ENCODE measurements at regions not wholly inside any gene's neighbourhood (a gene's known extent, or its start where the extent isn't known, plus 50 kb on each side); places are given as distances from the start of the nearest gene placed in this dataset.

DNA sequence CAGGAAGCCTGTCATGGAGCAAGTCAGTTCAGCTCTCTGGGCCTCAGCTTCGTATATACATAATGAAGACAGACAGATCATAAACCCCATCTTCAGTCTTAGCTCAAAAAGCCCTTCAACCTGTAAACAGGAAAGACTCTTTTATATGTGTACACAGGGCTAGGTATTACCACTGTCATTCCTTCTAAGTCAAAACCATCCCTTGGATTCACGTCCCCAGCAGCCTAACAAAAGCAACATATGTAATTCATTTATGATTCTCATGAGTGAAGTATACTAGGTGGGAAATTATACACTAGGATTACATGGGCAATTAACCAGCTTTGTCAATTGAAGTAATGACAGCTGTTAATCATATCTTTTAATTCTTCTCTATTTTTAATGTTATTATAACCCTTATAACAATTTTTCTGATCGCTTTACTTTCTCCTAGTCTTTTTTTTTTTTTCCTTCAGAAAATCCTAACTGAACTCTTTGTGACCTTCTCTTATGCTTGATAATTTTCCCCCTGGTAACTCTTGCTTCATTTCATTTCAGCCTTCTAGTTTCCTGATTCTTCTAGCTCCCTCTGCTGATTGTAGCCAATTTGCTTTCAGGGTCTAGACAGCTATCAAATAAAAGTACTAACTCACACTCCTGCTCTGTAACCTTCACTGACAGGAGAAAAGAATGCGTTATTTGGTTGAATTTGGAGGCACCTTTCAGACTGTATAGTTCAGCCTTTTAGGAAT, 99.7 kb downstream of the RBM43 start:
- Histone ChIP-seq H3K27ac (ENCODE audit: insufficient read depth, low read depth, low read length) (no peak overlapping the region), H3K9ac (replicated peaks; ENCODE audit: extremely low read depth, insufficient read depth, low read length) (no peak overlapping the region), H3K27me3 (ENCODE audit: control insufficient read depth in 2 of 2, insufficient read depth in 2 of 2, low read length in 2 of 2) (peaks cover 11 to 14% of the 10 kb centered on the region in 2 experiments), H3K4me3 (replicated peaks in 1 of 3; ENCODE audit: insufficient read depth in 1 of 3, low read depth in 1 of 3, low read length in 3 of 3) (no peak overlapping the region), H3K9me1 (replicated peaks; ENCODE audit: control insufficient read depth, extremely low read depth, insufficient read depth, low read length) (no peaks in the 10 kb centered on the region), H3K79me2 (ENCODE audit: control insufficient read depth, insufficient read depth, low read length) (no peaks in the 10 kb centered on the region), H3K4me1 (ENCODE audit: control insufficient read depth, extremely low read depth, insufficient read depth, low read length) (no peaks in the 10 kb centered on the region), H2AFZ (ENCODE audit: low read depth, low read length) (no peak overlapping the region), H3K9me3 (replicated peaks; ENCODE audit: control insufficient read depth, insufficient read depth, low read length) (no peaks in the 10 kb centered on the region), H3K36me3 (ENCODE audit: control insufficient read depth in 2 of 2, extremely low read depth in 1 of 2, insufficient read depth in 2 of 2, low read length in 2 of 2) (no peaks in the 10 kb centered on the region), H4K20me1 (replicated peaks; ENCODE audit: control insufficient read depth, extremely low read depth, insufficient read depth, low read length) (no peaks in the 10 kb centered on the region), H3K4me2 (ENCODE audit: insufficient read depth, low read length) (no peak overlapping the region)
- DNase-seq (ENCODE audit: low read depth, low spot score) (peak; percentile 28), FAIRE-seq (no peak)
- intact Hi-C loops (cut with micrococcal nuclease) = no loop called here
- no peak for TF ChIP-seq POLR2A (IDR thresholded peaks at IDR 0.05; ENCODE audit: low read depth, low read length)
- no peak for TF ChIP-seq MYC (IDR thresholded peaks at IDR 0.05; ENCODE audit: low read depth, low read length)
- no peak for TF ChIP-seq JUN (IDR thresholded peaks at IDR 0.05; ENCODE audit: borderline replicate concordance, insufficient read depth, insufficient read length, low read depth)
- TF ChIP-seq, protein P1, sequence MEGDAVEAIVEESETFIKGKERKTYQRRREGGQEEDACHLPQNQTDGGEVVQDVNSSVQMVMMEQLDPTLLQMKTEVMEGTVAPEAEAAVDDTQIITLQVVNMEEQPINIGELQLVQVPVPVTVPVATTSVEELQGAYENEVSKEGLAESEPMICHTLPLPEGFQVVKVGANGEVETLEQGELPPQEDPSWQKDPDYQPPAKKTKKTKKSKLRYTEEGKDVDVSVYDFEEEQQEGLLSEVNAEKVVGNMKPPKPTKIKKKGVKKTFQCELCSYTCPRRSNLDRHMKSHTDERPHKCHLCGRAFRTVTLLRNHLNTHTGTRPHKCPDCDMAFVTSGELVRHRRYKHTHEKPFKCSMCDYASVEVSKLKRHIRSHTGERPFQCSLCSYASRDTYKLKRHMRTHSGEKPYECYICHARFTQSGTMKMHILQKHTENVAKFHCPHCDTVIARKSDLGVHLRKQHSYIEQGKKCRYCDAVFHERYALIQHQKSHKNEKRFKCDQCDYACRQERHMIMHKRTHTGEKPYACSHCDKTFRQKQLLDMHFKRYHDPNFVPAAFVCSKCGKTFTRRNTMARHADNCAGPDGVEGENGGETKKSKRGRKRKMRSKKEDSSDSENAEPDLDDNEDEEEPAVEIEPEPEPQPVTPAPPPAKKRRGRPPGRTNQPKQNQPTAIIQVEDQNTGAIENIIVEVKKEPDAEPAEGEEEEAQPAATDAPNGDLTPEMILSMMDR (IDR thresholded peaks at IDR 0.05; ENCODE audit: extremely low read depth in 1 of 2, insufficient read depth in 1 of 2, low read depth in 1 of 2, low read length in 2 of 2) = no peak
- TF ChIP-seq, protein P2, sequence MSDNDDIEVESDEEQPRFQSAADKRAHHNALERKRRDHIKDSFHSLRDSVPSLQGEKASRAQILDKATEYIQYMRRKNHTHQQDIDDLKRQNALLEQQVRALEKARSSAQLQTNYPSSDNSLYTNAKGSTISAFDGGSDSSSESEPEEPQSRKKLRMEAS (IDR thresholded peaks at IDR 0.05; ENCODE audit: insufficient read depth, insufficient read length) = no peak
- TF ChIP-seq POLR2AphosphoS5 (IDR thresholded peaks at IDR 0.05; ENCODE audit: insufficient read depth, low read depth, low read length) = no peak
- TF ChIP-seq FOS (IDR thresholded peaks at IDR 0.05; ENCODE audit: borderline replicate concordance, insufficient read depth, low read length) = no peak
- TF ChIP-seq GATA2 (IDR thresholded peaks at IDR 0.05; ENCODE audit: insufficient read depth, insufficient read length, low read depth, low read length) = no peak
- no peak for TF ChIP-seq EZH2 (IDR thresholded peaks at IDR 0.05; ENCODE audit: borderline replicate concordance, low read depth, low read length, severe bottlenecking)
- CTCF ChIA-PET = interaction anchor here (0.7 to 3.1 kb wide), 6 partner anchors 10 to 1564 kb away, joined by 3 to 12 read pairs (median 3); no protein-coding TSS in a partner anchor
- dilution Hi-C loops (cut with MboI; ENCODE audit: extremely low pct_ligation_motif_present, low sequenced_read_pairs) = no loop called here
- no TSS peak for BruUV-seq (replicated peaks)
- POLR2A ChIA-PET = no interaction called here

Measured in endothelial cell of umbilical vein (primary cell).